Astrocyte of the hippocampus (primary cell): ENCODE measurements at regions not wholly inside any gene's neighbourhood (a gene's known extent, or its start where the extent isn't known, plus 50 kb on each side); places are given as distances from the start of the nearest gene placed in this dataset.

Source experiments
- DNase-seq: peaks from one replicate; pipeline ENCODE4 v3.0.0; 2011; ENCODE audit warnings: low read depth, low spot score

DNA sequence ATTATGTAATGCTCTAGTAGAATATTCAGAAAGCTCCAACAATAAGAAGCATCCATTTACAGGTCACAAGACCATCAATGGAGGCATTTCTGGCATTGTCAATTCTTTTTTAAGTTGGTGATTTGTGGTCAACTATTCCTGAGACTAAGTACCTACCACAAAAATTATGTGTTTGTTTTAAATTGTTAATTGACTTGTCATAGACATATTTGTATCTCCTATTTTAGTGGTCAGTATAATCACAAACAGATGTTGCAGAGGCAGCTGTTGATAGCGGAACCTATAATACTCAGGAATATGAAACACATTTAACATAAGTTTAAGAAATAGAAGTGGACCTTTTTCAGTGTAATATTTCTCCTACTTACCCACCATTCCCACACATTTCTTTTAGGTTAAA is 430.1 kb downstream of the CCDC85A start:
- DNase-seq = peak; percentile 0

DNA sequence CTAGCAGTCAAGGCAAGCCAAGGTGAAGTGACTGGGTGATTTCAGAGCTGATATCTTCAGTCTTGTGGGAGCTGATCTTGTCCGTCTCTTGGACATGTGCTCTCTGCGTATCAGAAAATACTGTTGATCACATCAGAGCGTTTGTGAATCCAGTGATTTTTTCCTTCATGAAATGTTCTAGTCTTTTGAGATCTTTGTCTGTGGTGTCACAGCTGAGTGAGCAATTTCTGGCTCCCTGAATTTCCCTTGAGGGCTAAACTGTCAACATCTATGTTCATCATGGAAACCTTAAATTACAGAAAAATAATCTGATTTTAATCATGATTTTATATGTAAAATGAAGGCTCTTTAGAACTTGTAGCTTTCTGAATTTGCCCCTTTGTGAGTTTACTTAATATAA is 432.0 kb downstream of the CCDC85A start:
- no peak for DNase-seq

DNA sequence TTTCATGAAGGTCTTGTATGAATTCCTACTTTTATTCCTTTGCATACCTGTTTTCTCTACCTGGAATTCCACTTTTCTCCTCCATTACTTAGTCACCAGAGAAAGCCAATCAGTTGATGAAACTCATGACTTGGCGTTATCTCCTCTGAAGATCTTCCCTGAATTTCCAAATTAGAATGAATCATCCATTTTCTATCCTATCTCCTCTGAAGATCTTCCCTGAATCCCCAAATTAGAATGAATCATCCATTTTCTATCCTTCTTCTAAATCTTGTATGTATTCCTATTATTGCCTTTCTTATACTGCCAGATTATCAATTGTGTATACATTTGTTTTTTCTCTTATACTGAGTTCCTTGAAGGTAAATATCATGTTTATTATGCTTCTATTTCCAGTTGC is 440.4 kb downstream of the CCDC85A start:
- no peak for DNase-seq

DNA sequence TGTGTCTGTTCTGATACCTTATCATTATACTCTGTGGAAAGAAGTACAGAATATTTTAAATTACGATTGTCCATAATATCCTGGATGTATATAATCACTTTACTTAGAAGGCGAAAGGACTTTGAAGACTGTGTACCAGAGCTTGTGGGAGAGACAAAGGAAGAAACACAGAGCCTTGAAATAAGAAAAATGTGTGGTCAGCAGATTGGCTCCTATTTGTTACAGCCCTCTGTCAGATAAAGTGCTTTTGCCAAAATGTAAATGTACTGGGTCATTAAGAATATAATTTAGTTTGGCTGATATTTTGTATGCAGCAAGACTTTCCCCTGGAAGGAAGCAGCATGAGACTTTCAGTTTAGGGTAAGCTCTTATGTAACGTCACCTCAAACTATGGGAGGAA is 443.1 kb downstream of the CCDC85A start:
- no peak for DNase-seq

DNA sequence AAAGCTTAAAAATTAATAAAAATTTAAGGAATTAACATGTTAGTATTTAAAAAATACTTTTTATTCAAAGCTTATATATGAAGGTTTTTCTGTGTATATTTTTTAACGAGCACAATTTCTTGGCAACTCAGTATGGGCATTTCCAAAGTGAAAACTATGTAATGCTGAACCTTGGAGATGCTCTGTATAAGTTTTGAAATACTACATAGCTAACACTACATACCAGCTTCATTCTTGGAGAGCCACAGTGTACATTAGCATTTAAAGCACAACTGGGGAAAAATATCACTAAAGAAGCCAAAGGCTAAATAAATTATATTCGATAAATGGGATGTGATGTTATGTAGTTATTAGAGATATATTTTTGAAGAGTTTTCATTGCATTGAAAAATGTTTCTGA is 446.5 kb downstream of the CCDC85A start:
- no peak for DNase-seq

DNA sequence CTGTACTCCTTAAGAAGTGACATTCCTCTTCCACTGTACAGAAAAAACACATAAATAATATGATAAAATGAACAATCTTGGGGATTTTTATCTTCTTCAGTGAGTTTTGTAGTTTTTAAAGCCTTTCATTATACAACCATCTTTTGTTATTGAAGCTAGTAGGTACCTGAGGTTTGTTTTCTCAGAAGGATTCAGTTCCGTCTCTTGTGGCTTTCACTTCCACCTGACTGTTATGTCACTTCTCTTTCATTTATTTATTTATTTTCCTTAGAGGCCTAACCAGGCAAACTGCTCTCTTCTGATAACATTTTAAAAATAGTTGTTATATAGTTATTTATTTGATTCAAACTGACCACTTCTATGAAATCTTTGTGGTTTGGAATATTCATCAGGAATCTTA is 464.2 kb downstream of the CCDC85A start:
- DNase-seq = no peak

DNA sequence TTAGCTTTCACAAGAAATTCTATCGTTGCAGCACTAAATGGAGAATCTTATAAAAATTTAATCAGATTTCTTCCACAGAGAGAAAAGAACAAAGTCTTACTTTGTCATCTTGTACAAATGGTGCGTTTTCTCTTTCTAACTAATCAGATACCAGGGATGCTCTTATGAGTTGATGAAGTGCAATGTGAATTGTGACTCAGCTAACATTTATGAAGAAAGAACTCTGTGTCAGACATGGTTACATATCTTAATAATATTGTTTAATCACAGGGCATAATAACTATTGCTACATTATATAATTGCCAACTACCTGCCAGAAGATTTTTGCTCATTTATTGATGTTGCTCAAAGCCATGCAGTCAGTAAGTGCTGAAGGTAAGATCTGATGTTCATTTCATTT is 465.0 kb downstream of the CCDC85A start:
- no peak for DNase-seq

DNA sequence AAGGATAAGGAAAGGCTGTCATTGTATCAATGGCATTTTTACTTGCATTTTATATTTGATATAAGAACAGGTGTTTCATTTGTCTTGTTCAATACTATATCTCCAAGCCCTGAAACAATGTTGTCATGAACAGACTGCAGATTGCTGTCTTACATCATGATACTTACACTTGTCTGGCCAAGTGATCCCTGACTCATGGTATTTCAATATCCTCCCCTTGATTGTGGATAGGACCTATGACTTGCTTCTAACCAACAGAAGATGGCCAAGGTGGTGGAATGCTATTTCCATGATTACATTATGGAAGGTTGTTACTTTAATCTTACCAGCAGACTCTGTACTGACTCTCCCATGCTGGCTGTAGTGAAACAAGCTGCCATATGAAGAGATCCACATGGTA is 471.1 kb downstream of the CCDC85A start:
- DNase-seq = no peak

DNA sequence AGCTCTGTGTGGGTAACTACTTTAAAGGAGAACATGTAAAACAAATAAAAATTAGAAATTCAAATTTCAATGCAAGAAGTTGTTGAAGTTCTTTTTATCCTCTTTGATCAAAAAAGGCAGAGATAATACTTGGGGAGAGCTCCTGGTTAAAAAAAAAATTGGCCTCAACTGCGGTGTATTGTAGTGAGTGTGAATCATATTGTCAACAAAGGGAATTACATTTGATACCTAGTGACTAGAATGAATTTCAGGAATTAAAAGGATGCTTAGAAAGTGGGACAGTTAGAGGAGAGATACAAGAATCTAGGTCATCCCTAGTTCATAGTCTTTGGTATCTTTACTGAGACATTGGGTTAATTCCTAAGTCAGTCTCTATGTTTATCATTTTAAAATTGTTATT is 473.0 kb downstream of the CCDC85A start:
- no peak for DNase-seq

DNA sequence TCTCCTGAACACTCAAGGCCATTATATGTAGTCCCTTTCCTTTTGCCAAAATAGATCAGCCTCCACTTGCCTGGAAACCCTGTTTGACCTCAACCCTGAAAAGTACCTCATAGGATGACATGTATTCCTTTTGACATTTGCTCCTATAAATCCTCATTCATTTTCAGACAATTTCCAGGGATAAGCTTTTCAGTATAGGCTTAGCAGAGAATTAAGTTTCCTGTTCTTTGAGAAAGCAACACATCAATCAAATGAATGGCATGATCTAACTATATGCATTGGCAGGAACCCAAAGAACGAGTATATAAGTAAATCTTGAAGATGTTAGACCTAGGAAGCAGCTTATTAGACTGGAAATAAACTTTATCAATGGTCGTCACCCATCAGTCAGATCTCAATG is 483.0 kb downstream of the CCDC85A start:
- DNase-seq = no peak

DNA sequence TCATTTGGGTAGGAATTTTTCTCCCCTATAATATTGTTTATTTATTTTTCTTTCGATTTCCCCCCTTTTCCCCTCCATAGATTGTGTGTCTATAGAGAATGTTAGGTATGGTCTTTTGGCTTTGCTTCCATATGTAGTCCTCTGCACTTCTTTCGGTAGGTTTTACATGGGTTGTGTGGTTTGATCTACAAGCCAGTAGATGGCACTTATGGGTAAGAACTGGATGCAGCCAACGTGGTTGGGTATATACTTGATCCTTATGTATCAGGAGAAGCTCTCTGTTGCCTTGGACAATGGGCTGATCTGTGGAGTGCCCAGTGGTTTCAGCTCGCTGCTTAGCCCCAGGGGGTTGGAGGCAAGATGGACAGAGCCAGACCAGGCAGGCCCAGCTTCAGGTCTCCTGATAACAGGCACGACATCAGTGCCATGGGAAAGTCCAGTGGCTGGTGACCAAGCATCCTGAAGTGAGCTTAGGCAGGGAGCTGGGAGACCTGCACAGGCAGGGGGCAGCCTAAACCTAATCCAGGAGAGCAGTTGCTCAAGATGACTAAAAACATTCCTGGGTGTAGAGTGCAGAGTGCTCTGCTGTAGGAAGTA is 488.3 kb downstream of the CCDC85A start:
- no peak for DNase-seq

DNA sequence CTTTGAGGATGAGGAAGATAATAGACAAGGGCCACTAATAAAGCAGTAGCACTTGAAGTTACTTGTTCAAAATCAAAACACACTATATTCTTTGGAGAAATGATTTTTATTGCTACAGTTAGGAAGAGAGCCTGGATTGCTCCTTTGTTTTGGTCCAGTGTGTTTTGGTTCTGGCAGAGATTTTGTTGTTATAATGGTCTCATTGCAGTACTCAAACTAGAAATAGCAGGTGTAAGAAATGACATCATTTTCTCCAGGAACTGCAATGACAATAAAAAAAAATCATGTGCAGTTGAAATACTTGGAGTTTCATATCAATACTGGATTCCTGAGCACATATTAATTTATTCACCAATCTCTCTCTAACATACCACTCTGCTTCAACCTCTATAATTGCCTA is 490.3 kb downstream of the CCDC85A start:
- no peak for DNase-seq

DNA sequence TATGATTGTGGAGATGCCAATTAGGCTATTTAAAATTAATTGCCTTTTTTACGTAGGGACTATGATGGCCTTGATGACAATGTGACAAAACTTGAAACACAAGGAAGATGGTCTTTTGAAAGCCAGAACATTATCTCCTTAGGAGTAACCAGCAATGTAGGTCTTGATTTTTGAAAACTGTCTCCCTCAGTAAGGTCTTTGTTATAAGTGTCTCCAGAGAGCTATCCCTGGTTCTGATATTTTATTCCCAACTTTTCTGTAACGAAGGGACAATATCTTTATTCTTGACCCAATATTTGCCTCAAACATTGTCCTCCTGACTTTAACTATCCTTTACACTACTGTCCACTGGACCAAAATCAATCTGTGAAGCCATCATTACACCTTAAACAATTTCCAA is 493.2 kb downstream of the CCDC85A start:
- DNase-seq = no peak

DNA sequence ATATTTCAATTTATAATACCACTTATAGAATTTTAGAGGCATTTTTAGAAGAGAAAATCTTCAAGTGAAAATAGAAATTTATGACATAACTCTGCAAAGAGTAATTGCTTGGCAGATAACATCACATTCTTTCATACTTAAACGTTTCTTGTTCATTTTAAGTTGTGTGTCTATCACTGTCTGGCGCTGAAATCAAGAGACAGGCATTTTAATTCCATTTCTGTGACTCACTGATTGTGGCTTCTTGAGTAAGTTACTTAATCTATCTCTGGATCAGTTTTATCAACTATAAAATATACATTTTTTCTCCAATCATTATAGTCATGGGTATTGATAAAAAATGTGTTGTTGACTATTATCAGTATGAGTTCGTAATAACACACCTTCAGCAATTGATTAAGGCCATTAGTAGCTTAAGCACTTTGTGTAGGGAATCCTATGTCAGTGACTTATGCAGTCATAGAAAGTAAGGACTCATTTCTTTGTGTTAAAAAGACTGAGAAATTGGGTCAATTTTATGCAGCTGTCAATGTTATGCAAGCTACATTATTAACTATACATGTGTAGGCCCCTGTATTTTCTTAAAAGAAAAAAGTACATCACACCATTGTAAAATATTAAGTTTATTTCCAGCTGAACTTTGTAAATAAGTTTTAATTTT is 497.3 kb downstream of the CCDC85A start:
- DNase-seq = peak; percentile 35

DNA sequence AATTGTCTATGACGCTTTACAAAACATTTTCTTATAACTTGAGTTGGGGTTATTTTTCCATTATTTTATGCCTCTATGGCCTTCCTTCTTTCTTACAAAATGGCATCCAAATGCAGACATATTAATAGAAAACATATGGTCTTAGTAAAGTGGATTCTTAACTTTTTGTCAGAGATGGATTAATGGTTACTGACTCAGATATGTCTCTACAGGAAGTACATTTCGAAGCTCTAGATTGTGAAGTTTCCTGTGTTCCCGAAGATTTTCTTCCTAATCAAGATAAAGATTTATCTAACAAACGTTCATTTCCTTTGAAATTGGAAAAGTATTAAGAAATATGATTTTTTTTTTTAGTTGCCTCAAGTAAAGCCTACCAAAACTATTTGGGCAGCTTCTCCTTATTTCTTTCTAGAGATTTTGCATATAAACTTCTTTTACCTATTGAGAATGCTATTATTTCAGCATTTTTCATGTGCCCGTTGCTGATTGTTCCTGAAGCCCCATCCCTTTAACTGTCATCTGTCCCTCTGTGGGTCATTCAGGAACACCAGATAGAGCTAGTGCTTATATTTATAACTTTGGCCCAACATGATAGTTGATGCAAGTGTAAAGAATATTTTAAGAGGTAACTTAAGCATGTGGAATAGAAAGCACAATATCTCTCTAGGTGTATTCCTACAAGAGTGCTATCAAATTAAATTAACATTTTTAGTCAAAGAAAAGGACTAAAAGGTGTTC is 498.0 kb downstream of the CCDC85A start:
- DNase-seq = no peak

DNA sequence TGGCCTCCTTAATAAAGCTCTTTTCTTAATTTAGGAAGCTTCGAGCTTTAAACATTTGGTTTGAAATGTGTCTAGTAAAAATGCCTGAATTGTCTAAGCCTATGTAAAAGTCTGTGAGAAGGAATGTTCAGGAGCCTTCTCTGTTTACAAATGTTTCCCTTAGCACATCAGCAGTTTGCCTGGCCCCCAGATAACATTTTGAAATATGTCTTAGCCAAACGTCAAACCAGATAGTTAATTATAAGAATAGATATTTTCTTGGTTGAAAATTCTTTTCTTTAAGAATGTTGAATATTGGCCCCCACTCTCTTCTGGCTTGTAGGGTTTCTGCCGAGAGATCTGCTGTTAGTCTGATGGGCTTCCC is 498.6 kb downstream of the CCDC85A start:
- no peak for DNase-seq

DNA sequence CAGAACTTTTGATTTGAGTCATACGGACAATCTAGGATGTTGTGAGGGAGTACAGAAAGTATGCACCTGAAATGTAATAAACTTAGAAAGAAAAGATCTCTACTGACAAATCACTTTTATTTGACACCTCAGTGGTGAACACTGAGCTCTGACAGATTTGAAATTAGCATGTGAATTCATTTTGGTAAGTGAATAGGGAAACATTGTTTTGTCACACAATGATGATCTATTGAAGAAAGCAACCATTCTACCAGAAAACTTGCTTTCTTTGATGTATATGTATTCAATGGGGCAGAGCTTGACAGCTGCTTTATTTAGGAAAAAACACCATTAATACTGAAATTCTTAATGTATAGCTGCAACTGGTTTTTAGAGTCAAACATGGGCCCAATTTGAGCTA is 500.5 kb downstream of the CCDC85A start:
- DNase-seq = no peak

DNA sequence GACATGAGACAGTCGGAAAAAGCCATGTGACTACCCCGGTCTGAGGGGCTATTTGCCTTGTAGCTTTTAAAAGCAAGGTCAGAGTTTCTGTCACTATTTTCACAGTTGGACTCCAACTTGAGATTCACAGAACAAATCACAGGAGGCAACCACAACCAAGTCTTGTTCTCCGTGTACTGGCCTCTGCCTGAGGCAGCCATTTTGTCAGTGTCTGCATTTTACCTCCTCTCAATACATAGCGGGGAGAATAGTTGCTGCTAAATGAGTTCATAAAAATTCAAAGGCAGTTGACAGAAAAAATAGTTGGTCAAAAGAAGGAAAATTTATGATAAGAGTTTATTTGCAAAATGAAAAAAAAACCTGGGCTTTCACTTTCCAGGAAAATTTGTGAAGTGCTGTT is 501.4 kb downstream of the CCDC85A start:
- no peak for DNase-seq

DNA sequence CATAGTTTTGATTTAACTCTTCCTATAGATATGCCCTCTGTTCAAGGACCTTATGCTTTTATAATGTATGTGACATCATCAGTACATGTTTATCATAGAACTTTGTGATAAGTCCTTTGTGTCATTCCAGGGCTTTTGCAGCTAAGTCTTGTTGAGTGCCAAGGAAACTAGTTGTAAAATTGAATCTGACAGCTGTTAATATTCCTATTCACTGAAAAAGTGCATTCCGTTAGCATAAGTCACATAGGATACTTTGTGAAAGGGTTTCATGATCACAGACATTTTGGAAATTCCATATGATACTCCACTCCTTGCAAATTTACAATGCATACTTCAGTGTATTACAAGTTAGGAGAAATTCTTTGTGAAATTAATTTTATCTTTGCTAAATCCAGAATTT is 503.4 kb downstream of the CCDC85A start:
- no peak for DNase-seq

DNA sequence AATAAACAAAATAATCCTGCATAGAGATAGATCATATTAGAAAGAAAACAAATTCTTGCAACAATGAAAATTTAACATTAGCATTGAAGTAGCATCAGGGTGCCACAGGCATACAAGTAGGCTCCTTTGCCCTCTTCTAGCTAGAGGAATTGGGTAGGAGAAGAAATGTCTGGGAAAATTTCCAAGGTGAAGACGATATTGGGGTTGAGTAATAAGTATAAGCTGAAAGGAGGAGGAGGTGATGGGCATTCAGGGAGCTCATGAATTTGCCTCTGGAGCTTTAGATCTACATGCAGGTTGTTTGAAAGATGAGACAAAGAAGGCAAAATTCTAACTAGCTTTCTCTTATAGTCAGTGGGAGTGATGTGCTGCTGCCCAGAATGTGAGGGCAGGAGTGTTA is 504.9 kb downstream of the CCDC85A start:
- no peak for DNase-seq

DNA sequence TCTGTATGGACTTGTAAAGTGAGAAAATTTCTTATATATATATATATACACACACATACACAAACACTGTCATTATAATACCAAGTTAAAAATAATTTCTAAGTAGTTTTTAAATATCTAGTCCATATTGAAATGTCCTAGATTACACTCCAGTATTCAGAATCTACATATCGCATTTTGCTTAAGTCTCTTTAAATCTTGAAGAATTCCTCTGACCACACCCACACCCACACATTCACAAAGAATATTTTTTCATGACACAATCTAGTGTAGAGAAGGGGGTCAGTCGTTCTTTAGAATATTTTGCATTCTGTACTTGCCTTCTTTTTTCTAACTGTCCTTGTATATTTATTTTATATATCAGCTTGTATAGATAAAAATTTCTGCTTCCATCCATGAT is 509.7 kb downstream of the CCDC85A start:
- no peak for DNase-seq

DNA sequence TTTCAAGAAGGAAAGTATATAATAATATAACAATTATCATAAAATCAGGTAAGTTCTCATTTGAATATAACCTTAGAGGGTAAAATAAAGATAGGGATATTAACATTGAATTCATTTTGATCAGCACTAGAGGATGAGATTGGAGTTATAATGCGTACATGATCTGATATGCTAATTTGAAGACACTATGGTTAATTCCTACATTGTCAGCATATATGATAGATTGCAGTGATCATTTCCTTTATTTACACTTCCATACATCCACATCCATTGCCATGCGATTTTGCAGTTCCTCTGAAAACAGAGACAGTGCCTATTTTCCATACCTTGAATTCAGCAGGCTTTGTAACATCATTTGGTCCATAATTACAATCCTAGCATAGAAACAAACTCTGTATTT is 519.2 kb downstream of the CCDC85A start:
- no peak for DNase-seq

DNA sequence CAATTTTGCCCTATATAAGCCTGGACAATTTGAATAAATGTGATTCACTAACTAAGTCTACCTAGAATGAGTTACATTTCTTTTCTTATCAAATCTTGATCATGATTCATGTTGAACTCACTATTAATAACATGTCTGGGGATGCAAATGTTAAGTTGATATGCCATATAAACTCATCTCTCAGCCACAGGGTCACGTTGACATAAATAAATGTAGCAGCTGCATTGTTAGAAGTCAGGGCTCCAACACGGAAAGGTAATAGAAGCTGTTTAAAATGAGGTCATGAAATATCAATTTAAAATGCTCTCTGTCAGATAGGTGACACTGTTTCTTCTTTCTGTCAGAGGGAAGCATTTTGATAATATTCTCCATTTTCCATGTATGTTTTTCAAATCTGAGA is 521.9 kb downstream of the CCDC85A start:
- no peak for DNase-seq
